ENCODE measurements at regions not wholly inside any gene's neighbourhood (a gene's known extent, or its start where the extent isn't known, plus 50 kb on each side); places are given as distances from the start of the nearest gene placed in this dataset.

DNA sequence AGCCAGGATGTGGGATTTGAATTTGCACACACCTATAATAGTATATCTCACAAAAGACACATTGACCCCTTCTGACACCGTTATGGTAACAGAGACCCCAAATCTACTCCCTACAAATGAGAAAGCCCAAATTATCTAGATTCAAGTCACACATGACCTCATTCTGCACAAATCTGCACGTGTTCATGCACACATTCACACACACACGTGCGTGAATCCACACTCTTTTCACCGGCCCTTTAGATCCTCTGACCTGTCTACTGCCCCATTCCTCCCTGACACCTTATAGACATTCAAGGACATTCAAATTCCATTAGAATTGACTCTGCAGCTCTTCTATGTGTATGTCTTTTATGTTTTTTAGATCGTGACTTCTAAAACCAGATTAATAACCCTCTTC lies 627.8 kb upstream of the ID2 start:
- no peak overlapping the region for H3K4me3 ChIP-seq
- Mint-ChIP-seq H3K36me3 (no peaks in the 10 kb centered on the region), H3K4me3 (no peak overlapping the region), H3K9me3 (peaks cover 4% of the 10 kb centered on the region), H3K27ac (no peak overlapping the region), H3K4me1 (no peaks in the 10 kb centered on the region), H3K27me3 (ENCODE audit: insufficient read depth, low read depth) (peaks cover 4% of the 10 kb centered on the region)
- no peak overlapping the region for H2AFZ ChIP-seq (replicated peaks)
- H3K9ac ChIP-seq: no peak overlapping the region
- no peaks in the 10 kb centered on the region for H3F3A ChIP-seq (ENCODE audit: low read depth)
- H3K36me3 ChIP-seq: no peaks in the 10 kb centered on the region
- no peaks in the 10 kb centered on the region for H3K27me3 ChIP-seq
- no peaks in the 10 kb centered on the region for H3K4me1 ChIP-seq
- no peak overlapping the region for H3K4me2 ChIP-seq
- no peak overlapping the region for H3K27ac ChIP-seq
- no peak for DNase-seq (ENCODE audit: low spot score)
- H3K9me3 ChIP-seq (ENCODE audit: low read depth): no peaks in the 10 kb centered on the region
- TF ChIP-seq EZH2phosphoT487 (IDR thresholded peaks at IDR 0.05): no peak
- TF ChIP-seq EZH2 (IDR thresholded peaks at IDR 0.05): no peak
- TF ChIP-seq, protein P1, sequence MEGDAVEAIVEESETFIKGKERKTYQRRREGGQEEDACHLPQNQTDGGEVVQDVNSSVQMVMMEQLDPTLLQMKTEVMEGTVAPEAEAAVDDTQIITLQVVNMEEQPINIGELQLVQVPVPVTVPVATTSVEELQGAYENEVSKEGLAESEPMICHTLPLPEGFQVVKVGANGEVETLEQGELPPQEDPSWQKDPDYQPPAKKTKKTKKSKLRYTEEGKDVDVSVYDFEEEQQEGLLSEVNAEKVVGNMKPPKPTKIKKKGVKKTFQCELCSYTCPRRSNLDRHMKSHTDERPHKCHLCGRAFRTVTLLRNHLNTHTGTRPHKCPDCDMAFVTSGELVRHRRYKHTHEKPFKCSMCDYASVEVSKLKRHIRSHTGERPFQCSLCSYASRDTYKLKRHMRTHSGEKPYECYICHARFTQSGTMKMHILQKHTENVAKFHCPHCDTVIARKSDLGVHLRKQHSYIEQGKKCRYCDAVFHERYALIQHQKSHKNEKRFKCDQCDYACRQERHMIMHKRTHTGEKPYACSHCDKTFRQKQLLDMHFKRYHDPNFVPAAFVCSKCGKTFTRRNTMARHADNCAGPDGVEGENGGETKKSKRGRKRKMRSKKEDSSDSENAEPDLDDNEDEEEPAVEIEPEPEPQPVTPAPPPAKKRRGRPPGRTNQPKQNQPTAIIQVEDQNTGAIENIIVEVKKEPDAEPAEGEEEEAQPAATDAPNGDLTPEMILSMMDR (IDR thresholded peaks at IDR 0.05): no peak
- H3K79me2 ChIP-seq (ENCODE audit: low read depth): no peaks in the 10 kb centered on the region
- no peaks in the 10 kb centered on the region for H4K20me1 ChIP-seq (ENCODE audit: low read depth)

DNA sequence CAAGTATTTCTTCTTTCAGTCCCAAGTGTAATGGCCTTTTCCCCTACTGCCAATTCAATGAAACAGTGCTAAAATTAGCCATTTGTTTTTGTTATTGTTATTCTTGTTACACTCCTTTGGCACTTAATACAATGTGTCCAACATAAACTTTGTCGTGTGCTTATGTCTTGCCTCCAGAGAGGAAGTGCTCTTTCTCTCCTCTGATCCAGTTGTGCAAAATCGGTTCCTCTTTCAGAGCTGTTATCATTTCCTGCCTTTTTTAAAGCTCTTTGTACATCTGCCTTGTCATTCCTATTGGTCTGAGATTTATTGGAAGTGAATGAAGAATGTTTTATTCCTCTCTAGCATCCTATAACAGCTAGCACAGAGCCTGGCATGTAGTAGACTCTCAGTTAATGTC lies 623.2 kb upstream of the ID2 start:
- no peaks in the 10 kb centered on the region for H3K36me3 ChIP-seq
- Mint-ChIP-seq H3K4me3 (no peak overlapping the region), H3K9me3 (no peaks in the 10 kb centered on the region), H3K4me1 (peaks cover 3% of the 10 kb centered on the region), H3K27me3 (ENCODE audit: insufficient read depth, low read depth) (no peaks in the 10 kb centered on the region), H3K36me3 (no peaks in the 10 kb centered on the region), H3K27ac (no peak overlapping the region)
- H3K79me2 ChIP-seq (ENCODE audit: low read depth): no peaks in the 10 kb centered on the region
- H3K4me3 ChIP-seq: no peak overlapping the region
- no peak overlapping the region for H3K27ac ChIP-seq
- no peaks in the 10 kb centered on the region for H4K20me1 ChIP-seq (ENCODE audit: low read depth)
- no peaks in the 10 kb centered on the region for H3K9me3 ChIP-seq (ENCODE audit: low read depth)
- no peaks in the 10 kb centered on the region for H3F3A ChIP-seq (ENCODE audit: low read depth)
- H2AFZ ChIP-seq (replicated peaks): no peak overlapping the region
- DNase-seq (ENCODE audit: low spot score): no peak
- no peak overlapping the region for H3K9ac ChIP-seq
- no peaks in the 10 kb centered on the region for H3K4me1 ChIP-seq
- no peak for TF ChIP-seq EZH2 (IDR thresholded peaks at IDR 0.05)
- TF ChIP-seq, protein P1 (IDR thresholded peaks at IDR 0.05): no peak
- no peak for TF ChIP-seq EZH2phosphoT487 (IDR thresholded peaks at IDR 0.05)
- H3K4me2 ChIP-seq: no peak overlapping the region
- H3K27me3 ChIP-seq: no peaks in the 10 kb centered on the region

DNA sequence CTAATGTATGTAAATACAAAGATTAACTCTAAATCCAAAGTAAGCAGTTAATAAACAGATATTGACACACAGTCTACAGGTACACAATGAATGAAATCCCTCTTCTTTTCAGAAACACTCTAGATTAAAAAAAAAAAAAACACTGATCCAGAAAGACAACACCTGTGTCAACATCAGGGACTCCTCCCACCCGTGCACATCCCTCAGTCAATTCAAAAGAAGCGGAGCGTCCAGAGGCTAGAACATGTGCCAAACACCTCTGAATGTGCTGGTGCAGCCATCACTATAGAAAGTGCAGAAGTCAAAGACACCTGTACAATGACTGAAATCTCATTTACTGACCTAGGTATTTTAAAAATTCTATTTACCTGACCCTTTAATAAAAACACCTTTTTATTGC lies 622.6 kb upstream of the ID2 start:
- Histone ChIP-seq H3F3A (ENCODE audit: low read depth) (no peaks in the 10 kb centered on the region), H3K4me1 (no peaks in the 10 kb centered on the region), H3K4me2 (no peak overlapping the region), H4K20me1 (ENCODE audit: low read depth) (no peaks in the 10 kb centered on the region), H3K27me3 (no peaks in the 10 kb centered on the region), H3K9ac (no peak overlapping the region), H3K36me3 (no peaks in the 10 kb centered on the region), H3K79me2 (ENCODE audit: low read depth) (no peaks in the 10 kb centered on the region), H3K27ac (no peak overlapping the region), H3K9me3 (ENCODE audit: low read depth) (no peaks in the 10 kb centered on the region), H2AFZ (replicated peaks) (no peak overlapping the region), H3K4me3 (no peak overlapping the region)
- no peak for DNase-seq (ENCODE audit: low spot score)
- Mint-ChIP-seq H3K36me3 (no peaks in the 10 kb centered on the region), H3K4me3 (no peak overlapping the region), H3K9me3 (no peaks in the 10 kb centered on the region), H3K4me1 (peaks cover 3% of the 10 kb centered on the region), H3K27ac (no peak overlapping the region), H3K27me3 (ENCODE audit: insufficient read depth, low read depth) (no peaks in the 10 kb centered on the region)
- no peak for TF ChIP-seq EZH2 (IDR thresholded peaks at IDR 0.05)
- TF ChIP-seq, protein P1 (IDR thresholded peaks at IDR 0.05): no peak

DNA sequence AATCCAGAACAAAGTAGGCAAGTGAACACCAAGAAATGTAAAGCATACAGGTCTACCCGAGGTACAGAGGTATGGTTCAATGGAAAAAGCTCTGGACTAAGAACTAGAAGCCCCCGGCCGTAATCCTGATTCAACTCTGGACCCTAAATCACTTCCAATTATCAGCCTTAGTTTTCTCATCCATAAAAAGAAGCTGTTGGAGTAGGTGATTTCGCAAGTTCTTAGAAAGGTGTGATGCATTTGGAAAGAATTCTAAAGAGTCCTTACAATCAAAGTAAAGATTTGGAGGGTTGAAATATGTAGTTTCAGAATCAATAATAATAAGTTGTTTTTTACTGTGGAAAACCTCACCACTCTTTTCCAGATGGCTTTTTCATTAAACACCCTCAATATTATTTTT lies 622.1 kb upstream of the ID2 start:
- Histone ChIP-seq H3K4me1 (no peaks in the 10 kb centered on the region), H3K79me2 (ENCODE audit: low read depth) (no peaks in the 10 kb centered on the region), H3K4me3 (no peak overlapping the region), H3K4me2 (no peak overlapping the region), H3K9ac (no peak overlapping the region), H3K27ac (no peak overlapping the region), H2AFZ (replicated peaks) (no peak overlapping the region), H3F3A (ENCODE audit: low read depth) (no peaks in the 10 kb centered on the region), H3K36me3 (no peaks in the 10 kb centered on the region), H4K20me1 (ENCODE audit: low read depth) (no peaks in the 10 kb centered on the region), H3K27me3 (no peaks in the 10 kb centered on the region), H3K9me3 (ENCODE audit: low read depth) (no peaks in the 10 kb centered on the region)
- TF ChIP-seq, protein P1 (IDR thresholded peaks at IDR 0.05): no peak
- TF ChIP-seq EZH2 (IDR thresholded peaks at IDR 0.05) (no peak), EZH2phosphoT487 (IDR thresholded peaks at IDR 0.05) (no peak)
- no peak overlapping the region for H3K4me3 Mint-ChIP-seq
- no peaks in the 10 kb centered on the region for H3K36me3 Mint-ChIP-seq
- no peaks in the 10 kb centered on the region for H3K27me3 Mint-ChIP-seq (ENCODE audit: insufficient read depth, low read depth)
- H3K9me3 Mint-ChIP-seq: peaks cover under 1% of the 10 kb centered on the region
- H3K27ac Mint-ChIP-seq: no peak overlapping the region
- peaks cover 3% of the 10 kb centered on the region for H3K4me1 Mint-ChIP-seq
- no peak for DNase-seq (ENCODE audit: low spot score)
